GM21515 (cell line): ENCODE measurements at regions not wholly inside any gene's neighbourhood (a gene's known extent, or its start where the extent isn't known, plus 50 kb on each side); places are given as distances from the start of the nearest gene placed in this dataset.
"Not testable (repeated sequence)": the region's sequence is repeated elsewhere in the genome, so short reads cannot be mapped to it uniquely, and the experiment has no call there.

ENCODE experiments used
- ATAC-seq: cut with Tn5 transposase; IDR thresholded peaks from one replicate; pipeline ENCODE4 v1.9.1; 2021; ENCODE audit not compliant: unreplicated experiment

DNA sequence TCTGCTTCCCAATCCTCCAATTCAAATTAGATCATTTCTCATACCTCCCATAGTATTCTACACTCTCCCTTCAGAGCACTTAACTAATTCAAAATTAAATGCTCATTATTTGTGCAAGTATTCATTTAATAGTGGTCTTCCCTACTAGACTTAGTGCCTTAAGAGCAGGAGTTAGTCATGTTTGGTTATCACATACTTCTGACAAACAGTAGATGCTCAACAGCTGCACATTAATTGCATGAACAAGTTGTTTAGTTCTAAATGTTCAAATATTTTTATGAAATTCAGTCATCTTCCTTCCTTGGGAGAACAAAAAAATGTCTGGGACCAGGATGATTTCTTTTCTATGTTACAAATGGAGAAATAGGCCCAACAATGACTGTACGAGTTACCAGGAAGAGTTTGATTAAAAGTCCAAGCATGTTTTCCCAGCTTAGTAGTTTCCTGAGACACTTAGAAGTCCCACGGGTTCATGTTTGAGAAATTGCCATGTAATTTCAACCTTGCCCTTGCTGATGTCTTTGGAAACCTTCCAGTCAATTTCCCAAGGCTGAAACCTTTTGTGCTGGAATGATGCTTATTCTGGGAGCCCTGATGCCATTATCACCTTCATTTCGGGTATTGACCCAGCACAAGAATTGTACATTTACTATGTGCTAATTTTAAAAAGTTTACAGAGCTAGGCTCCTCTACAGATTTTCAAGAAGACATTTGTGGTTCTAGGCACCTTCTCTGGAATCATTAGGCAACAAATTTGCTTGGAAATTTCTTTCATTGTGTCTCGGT lies 437.9 kb upstream of the PLXNA2 start:
- no peak for ATAC-seq

DNA sequence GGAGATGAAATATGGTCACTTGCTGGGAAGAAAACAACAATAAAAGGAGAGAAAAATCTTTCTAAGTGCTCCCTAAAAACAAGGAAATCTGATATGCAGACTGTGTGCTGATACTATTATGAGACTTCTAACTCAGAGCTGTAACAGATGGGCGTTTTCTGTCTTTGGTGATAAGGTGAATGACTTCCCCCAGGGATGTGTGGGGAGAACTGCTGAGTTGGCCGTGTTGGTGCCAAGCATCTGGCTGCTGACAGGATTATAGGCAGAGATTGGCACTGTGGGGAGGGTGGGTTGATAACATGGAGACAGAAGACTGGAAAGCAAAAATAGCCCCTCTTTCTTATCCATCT lies 438.5 kb upstream of the PLXNA2 start:
- no peak for ATAC-seq

DNA sequence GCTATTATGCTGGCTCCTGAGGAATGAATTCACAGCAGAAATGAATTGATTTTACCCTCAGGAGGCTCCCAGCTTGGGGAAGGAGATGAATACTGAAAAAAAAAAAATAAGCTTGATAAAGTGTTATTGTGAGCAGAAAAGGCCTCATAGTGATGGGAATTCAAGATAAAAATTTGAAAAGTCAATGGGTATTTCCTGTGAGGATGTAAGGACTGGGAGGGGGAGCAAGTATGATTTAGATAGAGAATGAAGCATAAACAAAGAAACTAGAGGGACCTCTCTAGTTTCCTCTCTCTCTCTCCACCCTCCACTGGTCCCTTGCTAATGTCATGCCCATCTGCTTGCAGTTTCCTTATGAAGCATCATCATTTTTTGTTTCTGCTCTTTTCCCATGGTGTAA lies 439.0 kb upstream of the PLXNA2 start:
- ATAC-seq, result no peak

DNA sequence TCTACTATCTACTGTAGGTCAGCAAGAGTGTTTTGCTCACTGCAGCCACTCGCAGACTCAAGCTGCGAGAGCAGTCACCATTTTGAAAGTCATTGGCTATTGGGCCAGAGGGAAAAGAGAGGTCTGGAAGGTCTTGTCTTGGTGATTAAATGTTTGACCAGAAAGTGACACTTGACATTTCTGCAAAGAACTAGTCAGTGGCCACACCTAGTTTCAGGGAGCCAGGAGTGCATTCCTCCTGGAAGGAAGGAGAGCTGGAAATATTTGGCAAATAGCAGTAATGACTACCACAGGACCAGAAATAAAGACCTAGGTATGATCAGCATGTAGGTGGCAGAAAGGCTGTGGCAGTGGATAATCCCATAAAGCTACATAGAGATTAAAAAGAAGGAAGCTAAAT lies 440.0 kb upstream of the PLXNA2 start:
- no peak for ATAC-seq

DNA sequence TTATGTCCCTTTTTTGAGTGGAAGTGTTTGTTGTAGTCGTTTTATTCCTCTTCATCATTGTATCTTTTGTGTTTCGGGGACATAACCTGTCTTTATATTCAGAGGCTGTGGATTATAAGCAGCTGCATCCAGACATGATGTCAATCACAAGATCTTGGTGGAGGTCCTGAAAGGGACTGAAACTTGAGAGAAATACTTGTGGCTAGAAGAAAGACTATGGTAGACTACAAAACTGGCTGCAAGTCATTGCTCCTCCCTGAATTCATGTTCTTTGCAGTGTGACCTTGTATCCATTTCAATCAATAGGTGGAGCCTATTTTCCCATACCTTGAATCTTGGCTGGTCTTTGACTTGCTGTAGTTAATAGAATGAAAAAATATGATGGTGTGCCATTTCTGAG lies 442.4 kb upstream of the PLXNA2 start:
- ATAC-seq, result no peak

DNA sequence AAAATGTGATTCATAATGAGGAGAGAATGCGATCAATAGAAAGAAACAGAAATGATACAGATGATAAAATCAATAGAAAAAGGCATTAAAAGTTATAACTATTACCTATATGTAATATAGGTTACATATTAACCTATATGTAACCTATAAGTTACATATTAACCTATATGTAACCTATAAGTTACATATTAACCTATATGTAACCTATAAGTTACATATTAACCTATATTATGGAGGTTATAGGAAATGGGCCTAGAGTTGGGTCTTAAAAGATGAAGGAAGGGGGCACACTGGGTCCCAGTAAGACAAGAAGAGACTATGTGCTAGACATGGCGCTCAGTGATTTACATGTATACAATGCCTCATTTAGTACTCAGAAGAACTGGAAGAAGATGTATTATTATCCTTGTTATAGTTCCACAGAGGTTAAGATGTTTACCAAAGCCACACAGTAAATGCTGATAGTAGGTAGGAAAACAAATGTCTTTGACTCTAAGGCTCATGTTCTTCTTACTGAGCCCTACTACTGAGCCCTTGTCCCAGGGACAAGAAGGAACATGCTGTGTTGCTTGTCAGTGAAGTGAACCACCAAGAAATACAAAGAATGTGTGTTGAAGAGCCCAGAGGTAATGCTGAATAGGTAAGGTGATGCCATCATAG lies 444.6 kb upstream of the PLXNA2 start:
- no peak for ATAC-seq

DNA sequence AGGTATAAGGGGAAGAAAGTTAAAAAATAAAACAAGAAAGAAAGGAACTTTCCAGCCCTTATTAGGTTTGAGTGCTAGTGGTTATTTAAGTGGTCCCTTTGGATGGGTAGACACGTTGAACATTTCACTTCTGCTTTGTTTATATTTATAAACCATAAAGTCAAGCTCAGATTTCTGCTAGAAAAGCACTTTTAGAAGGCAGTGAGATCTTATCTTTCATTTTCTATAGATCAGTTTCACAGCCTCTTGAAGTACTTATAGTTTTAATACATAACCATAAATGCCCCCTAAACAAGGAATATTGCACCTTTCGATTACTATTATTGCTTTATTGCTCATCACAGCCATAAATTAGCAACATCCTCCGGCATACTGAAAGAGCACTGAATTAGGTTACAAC lies 446.8 kb upstream of the PLXNA2 start:
- ATAC-seq, result no peak

DNA sequence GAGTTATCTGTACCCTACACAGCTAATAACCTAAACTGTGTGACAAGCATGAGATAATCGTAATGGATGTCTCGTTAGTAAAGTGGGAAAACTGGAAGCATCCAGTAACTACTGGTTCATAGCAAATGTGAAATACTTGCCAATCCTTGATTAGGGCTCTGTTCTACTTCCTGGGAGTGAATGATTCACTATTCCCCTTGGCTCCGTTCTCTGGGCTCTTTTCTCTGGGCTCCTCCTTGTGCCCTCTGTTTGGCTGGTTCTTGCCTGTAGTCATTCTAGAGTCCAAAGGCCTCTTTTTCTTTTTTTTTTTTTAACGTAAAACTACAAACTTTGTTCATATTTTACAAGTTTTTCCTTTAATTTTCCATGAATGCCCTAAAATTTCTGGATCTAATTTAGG lies 465.8 kb upstream of the PLXNA2 start:
- ATAC-seq, result no peak

DNA sequence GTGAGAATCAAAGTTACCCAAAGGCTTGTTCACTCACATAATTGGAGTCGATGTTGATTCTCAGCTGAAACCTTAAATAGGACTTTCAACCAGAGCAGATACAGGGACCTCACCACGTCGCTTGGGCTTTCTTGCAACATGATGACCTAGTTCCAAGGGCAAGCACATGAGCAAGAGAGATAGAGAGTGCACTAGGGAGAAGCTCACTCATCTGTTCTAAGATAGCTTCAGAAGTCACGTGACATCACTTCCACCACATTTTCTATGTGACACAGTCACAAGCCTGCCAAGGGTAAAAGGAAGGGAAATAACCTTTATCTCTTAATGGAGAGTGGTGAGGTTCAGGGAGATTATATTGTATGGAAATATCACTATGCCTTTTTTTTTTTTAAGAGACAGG lies 470.1 kb upstream of the PLXNA2 start:
- no peak for ATAC-seq

DNA sequence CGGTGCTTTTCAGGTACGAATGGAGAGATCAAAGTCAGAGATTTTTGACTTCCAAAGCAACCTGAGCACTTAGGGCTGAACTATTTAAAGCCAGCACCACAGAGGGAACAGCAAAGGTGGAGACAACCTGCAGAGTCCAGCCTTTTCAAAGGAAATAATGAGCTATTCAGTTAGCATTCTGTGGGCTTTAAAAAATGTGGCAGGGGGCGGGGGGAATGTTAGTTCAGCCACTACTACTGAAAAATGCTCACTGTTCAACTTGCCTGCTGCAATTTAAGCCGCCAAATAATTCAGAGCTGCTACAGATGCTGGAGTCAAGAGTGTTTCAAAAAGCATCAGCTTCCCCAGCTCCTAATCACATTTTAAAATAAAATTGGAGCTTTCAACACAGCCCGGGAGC lies 473.3 kb upstream of the PLXNA2 start:
- ATAC-seq, result no peak

DNA sequence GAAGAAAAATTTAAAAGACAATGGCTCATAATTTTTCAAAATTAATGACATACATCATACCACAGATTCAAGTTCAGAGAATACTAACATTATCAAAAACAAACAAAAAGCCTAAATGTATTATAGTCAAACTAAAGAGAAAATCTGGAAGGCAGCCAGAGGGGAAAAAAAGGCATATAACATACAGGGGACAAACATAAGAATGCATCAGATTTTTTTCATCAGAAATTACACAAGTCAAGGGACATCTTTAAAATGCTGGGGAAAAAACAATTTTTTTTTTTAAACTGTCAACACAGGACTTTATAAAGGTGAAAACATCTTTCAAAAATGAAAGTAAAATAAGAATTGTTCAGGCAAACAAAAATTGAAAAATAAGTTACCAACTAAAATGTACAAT lies 478.4 kb upstream of the PLXNA2 start:
- ATAC-seq, result no peak

DNA sequence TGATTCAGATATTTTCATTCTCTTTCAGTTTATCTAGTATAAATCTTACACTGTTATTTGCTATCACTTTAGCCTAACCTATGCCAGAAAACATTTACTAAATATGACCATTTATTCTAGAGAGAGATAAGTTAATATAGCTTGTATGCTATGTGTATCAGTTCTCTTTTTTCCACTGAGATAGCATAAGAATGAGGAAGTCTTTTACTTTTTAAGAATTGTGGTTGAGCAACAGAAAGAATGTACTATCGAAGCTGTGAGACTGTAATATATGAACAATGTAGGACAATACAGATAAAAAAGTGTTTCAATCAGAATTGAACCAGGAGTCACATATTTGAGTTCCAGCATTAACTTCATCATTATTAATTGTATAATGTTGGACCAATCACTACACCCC lies 479.9 kb upstream of the PLXNA2 start:
- no peak for ATAC-seq

DNA sequence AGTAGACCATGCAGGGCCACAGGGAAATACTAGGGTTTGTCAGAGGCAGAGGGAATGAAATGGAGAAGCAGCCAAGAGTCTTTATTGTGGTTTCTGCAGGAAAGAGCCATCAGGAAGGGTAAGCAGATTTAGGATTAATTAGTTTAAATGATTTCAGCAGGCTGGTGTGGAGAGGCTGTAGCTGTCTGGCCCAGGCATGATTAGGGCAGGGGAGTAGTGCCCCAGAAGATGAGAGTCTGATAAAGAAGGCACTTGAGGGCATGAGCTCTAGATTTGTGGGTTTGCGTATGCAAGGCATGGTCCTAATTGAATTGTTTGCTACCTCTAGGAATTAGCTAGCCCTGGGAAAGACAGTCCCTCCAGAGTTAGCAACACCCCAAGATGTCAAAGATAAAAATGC lies 484.6 kb upstream of the PLXNA2 start:
- no peak for ATAC-seq

DNA sequence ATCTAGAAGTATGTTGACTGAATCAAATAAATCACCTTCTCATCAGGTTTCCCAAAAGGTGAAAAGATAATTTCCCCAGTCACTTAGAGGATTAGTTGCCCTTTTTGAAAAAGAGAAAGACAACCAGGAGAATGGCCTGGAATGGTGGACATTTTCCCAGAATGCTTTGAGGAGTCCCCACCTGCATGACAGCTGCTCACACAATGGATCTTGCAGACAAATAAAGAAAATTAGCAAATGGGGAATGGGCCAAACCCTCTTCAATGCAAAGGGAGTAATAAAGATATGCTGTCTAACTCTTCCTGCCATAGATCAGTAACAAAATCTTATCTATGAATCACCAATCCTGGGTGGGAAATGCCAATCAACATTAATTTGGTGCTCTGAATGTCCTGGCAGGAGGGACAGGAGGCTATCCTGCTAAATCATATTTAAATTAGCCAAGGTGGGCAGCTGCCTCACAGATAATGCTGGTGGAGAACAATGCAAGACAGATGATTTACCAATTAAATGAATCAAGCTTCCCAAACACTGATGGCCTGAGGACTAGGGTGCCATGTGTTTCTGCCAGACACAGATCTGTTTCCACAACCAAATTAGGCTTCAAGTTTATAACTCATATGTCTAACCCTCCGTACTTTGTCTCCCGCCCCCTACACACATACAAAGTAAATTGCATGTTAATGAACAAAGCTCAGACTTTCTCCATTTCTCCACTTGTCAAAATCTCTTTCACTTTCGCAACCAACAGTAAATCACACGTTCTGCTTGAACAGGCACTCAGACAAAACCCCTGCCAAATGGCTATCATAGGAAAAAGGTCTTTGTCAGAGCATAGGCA lies 488.0 kb upstream of the PLXNA2 start:
- peak; percentile 93 for ATAC-seq

DNA sequence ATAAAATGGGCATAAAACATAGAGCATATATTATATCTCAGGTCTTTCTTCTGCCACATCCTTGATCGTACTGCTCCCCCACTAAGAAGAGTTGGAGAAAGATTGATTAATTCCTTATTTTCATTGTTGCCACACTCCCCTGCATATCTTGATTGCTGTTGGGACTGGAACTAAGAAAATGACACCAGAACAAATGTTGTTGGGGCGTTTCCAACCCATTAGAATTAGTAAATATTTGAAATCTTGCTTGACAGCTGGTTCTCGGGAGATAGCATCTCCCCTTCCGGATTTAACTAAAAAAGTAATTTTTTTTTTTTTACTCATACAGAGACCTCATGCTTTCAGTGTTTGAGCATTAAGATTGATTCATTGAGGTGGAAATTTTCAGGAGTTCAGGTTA lies 493.0 kb upstream of the PLXNA2 start:
- ATAC-seq, result no peak

DNA sequence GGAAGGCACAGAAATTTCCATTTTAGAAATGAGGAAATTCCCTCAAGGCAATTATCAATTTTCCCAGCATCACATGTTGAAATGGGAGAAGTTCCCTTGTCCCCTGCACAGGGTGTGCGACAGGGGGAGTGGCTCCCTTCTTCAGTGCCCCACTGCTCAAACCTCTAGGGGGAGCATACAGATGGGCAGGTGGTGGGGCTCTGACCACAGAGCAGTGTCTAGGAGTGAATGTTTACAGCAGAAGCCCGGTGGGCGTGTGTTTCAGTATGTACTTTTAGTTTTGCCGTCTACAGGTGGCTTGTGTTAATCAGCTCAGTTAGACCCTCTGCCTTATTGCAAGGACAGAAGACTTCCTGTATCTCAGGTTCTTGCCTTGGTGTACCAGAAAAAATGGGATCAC lies 493.7 kb upstream of the PLXNA2 start:
- peak; percentile 93 for ATAC-seq

DNA sequence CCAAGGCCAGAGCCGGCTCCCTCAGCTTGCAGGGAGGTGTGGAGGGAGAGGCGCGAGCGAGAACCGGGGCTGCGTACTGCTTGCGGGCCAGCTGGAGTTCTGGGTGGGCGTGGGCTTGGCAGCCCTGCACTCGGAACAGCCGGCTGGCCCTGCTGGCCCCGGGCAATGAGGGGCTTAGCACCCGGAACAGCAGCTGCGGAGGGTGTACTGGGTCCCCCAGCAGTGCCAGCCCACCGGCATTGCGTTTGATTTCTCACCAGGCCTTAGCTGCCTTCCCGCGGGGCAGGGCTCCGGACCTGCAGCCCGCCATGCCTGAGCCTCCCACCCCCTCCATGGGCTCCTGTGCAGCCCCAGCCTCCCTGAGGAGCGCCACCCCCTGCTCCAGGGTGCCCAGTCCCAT lies 495.5 kb upstream of the PLXNA2 start:
- not testable (repeated sequence) for ATAC-seq

DNA sequence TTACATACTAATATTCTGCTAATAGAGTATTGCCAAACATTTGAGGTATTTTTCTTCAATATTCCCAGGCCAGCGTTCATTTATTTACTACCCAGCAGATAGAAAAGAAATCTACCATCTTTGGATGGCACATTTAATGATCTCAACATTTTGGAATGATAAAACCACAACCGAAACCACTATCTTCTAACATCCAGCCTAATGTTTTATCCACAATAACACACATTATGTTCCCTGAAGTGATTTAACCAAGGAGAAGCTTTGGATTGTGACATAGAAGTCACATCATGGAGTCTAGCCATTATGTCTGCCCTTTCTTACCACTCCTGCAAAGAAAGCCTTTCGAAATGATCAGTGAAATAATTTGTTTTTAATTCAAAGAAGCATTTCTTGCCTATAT lies 497.1 kb upstream of the PLXNA2 start:
- no peak for ATAC-seq

DNA sequence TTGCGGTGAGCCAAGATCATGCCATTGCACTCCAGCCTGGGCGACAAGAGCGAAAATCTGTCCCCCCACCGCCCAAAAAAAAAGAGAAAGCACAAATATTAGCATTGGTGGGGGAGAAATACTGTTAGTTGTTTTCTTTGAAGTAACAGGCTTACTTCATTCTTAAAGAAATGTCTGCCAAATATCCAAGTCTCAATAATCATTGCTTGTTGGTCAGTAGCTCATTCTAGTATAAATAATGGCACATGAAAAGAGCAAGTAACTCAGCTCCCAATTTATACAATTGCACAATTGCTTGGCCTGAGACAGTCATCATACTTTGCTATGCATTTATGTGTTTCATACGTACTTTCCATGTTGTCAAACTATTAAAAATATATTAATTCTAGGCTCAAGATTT lies 499.2 kb upstream of the PLXNA2 start:
- ATAC-seq, result no peak

DNA sequence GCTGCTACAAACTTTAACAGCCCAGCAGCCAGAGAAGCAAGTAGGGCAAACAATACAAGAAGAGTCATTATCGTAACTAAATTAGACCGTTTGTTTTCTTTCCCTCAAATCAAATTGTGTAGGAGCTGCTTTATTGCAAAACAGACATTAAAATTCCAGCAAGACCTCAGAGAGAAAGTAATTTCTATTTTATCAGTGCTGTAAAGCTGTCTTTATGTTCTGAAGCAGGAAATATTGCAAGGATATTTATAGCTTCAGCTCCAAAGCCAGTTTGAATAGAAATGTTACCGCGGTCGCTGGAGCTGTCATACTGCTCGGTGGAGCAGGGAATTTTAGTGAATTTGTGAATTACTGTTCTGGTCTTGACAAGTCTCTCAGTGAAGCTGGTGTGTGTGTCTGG lies 503.8 kb upstream of the PLXNA2 start:
- ATAC-seq, result no peak

DNA sequence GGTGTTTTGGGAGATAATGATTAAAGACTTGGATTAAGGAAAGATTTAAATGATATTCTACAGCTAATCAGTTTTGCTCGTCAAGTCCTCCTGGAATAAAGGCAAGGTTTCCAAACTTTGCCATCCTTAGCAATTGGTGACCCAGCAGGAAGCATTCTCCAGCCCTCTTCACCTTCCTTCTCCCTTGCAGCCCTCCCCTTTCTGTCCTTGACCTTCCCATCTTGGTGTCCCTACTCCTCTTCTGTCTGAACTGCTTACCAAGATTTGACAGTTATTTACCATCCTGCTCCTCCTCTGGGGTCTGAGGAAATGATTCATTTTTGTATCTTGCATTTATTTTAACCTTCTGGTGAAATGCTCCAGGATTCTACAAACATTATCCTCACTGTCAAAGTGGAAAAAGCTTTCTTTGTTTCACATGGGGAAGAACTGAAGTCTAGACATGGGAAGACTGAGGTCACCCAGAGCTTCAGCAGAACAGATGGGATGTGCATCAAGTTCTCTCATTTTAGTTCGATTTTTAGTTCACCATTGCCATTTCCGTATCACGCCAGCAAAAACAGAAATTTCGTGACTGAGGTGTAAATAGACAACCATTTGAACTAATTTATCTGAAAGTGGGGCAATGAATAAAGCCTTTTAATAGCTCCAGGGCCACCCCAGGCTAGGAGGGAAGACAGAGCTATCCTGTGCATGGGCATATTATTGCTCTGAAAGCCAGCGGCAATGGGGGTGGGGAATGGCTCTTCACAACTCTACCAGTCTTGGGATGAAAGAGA lies 504.4 kb upstream of the PLXNA2 start:
- no peak for ATAC-seq
